Stomach (tissue), 8 donors: ENCODE measurements at regions not wholly inside any gene's neighbourhood (a gene's known extent, or its start where the extent isn't known, plus 50 kb on each side); places are given as distances from the start of the nearest gene placed in this dataset.
A peak's percentile ranks its signal among the peaks of the same experiment; 100 is the strongest.

Experiments
- DNase-seq, 2 donors: peaks; one replicate each; pipeline versions ENCODE4 v3.0.0 to v3.0.0-alpha.2; 2013 to 2019
- H3K27ac ChIP-seq, 5 donors: fragments of 200-600 bp in 4 of 5; sonication (generic) in 4 of 5; one replicate each; pipeline ENCODE4 v1.5.1; 2013 to 2019; ENCODE audit warnings: mild to moderate bottlenecking in 1 of 5, moderate library complexity in 1 of 5
- H3K27me3 ChIP-seq, 3 donors: fragments of 200-600 bp; sonication (generic); one replicate each; pipeline ENCODE4 v1.5.1; 2017 to 2019; ENCODE audit warnings: mixed run types in 1 of 3
- H3K36me3 ChIP-seq, 4 donors: fragments of 200-600 bp; sonication (generic); 1 replicate in 3 of 4; 2 replicates in 1 of 4; pipeline ENCODE4 v1.5.1; 2016 to 2019
- H3K4me1 ChIP-seq, 4 donors: fragments of 200-600 bp; sonication (generic); one replicate each; pipeline ENCODE4 v1.5.1; 2016 to 2019
- H3K4me3 ChIP-seq, 4 donors: fragments of 200-600 bp; sonication (generic) in 3 of 4; one replicate each; pipeline ENCODE4 v1.5.1; 2016 to 2019; ENCODE audit warnings: mild to moderate bottlenecking in 1 of 4
- H3K9me3 ChIP-seq, 4 donors: fragments of 200-600 bp; sonication (generic); one replicate each; pipeline ENCODE4 v1.5.1; 2016 to 2019
- EP300 ChIP-seq: sonication (generic); formaldehyde crosslinking; IDR thresholded peaks from one replicate; pipeline ENCODE4 v1.6.1; 2017; ENCODE audit warnings: antibody characterized with exemption
- POLR2A ChIP-seq, 4 donors: fragments of 450-650 bp; IDR thresholded peaks; one replicate each; pipeline ENCODE4 v1.6.1; 2016; ENCODE audit warnings: antibody characterized with exemption in 4 of 4, control low read depth in 2 of 4, mild to moderate bottlenecking in 1 of 4, moderate library complexity in 1 of 4
- POLR2AphosphoS5 ChIP-seq, 3 donors: sonication (generic); formaldehyde crosslinking; IDR thresholded peaks; one replicate each; pipeline ENCODE4 v1.6.1; 2016; ENCODE audit warnings: antibody characterized with exemption in 3 of 3
- WGBS, 5 donors: extraction: QIAGEN DNeasy Blood & Tissue Kit in 3 of 5; methylation state at CpG; one replicate each; pipeline versions ENCODE4 v1.1.5 to v1.1.7; 2013 to 2018; 5-methylcytosine and 5-hydroxymethylcytosine counted together
- intact Hi-C: fragments of 100-400 bp; cut with DNase I; formaldehyde crosslinking; loops from one replicate; pipeline ENCODE4 v1.15.1; 2023; ENCODE audit warnings: low total_unique reads
- TF ChIP-seq, protein P1 (sequence below), 7 experiments: fragments of 450-650 bp in 4 of 7; fragments of 200-600 bp in 3 of 7; sonication (generic) in 3 of 7; IDR thresholded peaks; one replicate each; pipeline ENCODE4 v1.5.1; 2016 to 2019; ENCODE audit warnings: antibody characterized with exemption in 7 of 7, control low read depth in 2 of 7, mild to moderate bottlenecking in 1 of 7
- donor health status: healthy with polysubstance abuse.
- donor health status: Bipolar disorder and iron deficiency.
- donor health status: healthy.

- intact Hi-C loops = no loop called here
- H3K9me3 ChIP-seq = no peaks in the 10 kb centered on the region
- peaks cover 0 to 2% (median 0%) of the 10 kb centered on the region in 4 donors for H3K4me1 ChIP-seq
- 88 to 94% (median 91%) methylated on average over 3 of the region's 3 CpGs for WGBS, 5 donors
- H3K4me3 ChIP-seq = no peak overlapping the region
- H3K27me3 ChIP-seq = no peaks in the 10 kb centered on the region
- TF ChIP-seq POLR2AphosphoS5 (IDR thresholded peaks at IDR 0.05) (no peak), EP300 (no peak), POLR2A (IDR thresholded peaks at IDR 0.05) (no peak)
- TF ChIP-seq, protein P1, sequence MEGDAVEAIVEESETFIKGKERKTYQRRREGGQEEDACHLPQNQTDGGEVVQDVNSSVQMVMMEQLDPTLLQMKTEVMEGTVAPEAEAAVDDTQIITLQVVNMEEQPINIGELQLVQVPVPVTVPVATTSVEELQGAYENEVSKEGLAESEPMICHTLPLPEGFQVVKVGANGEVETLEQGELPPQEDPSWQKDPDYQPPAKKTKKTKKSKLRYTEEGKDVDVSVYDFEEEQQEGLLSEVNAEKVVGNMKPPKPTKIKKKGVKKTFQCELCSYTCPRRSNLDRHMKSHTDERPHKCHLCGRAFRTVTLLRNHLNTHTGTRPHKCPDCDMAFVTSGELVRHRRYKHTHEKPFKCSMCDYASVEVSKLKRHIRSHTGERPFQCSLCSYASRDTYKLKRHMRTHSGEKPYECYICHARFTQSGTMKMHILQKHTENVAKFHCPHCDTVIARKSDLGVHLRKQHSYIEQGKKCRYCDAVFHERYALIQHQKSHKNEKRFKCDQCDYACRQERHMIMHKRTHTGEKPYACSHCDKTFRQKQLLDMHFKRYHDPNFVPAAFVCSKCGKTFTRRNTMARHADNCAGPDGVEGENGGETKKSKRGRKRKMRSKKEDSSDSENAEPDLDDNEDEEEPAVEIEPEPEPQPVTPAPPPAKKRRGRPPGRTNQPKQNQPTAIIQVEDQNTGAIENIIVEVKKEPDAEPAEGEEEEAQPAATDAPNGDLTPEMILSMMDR (IDR thresholded peaks at IDR 0.05) = no peak
- no peak for DNase-seq
- H3K36me3 ChIP-seq = no peaks in the 10 kb centered on the region
- no peak overlapping the region for H3K27ac ChIP-seq
These were observed 654.0 kb upstream of the NR2F2 start for GRCh38 chr15:95676500-95676899.

DNA sequence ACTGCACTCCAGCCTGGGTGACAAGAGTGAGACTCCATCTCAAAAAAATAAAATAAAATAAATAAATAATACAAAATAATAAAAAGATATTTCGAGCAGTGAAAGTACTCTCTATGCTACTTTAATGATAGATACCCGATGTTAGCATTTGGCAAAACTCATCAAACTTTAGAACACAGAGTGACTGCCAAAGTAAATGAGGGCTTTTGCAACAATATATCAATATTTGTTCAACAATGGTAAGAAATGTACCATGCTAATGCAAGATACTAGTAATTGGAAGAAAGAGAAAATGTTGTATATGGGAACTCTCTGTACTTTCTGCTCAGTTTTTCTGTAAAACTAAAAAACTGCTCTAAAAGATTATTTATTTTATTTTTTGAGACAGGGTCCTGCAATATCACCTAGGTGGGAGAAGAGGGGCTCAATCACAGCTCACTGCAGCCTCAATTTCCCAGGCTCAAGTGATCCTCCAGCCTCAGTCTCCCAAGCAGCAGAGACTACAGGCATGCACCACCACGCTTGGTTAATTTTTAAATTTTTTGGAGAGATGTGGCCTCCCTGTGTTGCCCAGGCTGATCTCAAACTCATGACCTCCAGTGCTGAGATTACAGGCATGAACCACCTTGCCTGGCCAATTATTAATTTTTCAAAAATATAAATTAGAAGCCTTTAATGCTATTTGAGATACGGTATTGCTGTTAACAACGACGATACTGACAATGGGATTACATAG, 650.5 kb upstream of the NR2F2 start:
- H3K27me3 ChIP-seq = no peaks in the 10 kb centered on the region
- H3K9me3 ChIP-seq = no peaks in the 10 kb centered on the region
- intact Hi-C loops = no loop called here
- WGBS, 5 donors = 77 to 83% (median 80%) methylated on average over 6 of the region's 6 CpGs
- DNase-seq = no peak
- H3K4me1 ChIP-seq = peaks cover 0 to 4% (median 1%) of the 10 kb centered on the region in 4 donors
- peak overlapping the region in 1 of 5 donors; percentile 37 for H3K27ac ChIP-seq
- TF ChIP-seq, protein P1 (IDR thresholded peaks at IDR 0.05) = no peak
- TF ChIP-seq POLR2AphosphoS5 (IDR thresholded peaks at IDR 0.05) (no peak), POLR2A (IDR thresholded peaks at IDR 0.05) (no peak), EP300 (no peak)
- no peak overlapping the region for H3K4me3 ChIP-seq
- no peaks in the 10 kb centered on the region for H3K36me3 ChIP-seq

DNA sequence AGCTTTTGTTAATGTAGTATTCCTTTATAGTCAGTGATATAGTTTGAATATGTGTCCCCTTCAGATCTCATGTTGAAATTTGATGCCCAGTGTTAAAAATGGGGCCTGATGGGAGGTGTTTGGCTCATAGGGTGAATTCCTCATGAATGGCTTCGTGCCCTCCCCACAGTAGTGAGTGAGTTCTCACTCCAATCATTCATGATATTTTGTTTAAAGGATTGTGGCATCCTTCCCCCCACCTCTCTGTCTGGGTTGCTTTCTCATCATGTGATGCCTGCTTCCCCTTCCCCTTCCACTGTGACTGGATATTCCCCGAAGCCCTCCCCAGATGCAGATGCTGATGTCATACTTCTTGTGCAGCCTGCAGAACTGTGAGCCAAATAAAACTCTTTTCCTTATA, 649.8 kb upstream of the NR2F2 start:
- WGBS, 5 donors = 53 to 80% (median 68%) methylated on average over 2 of the region's 2 CpGs
- intact Hi-C loops = no loop called here
- Histone ChIP-seq H3K4me3 (no peak overlapping the region), H3K36me3 (no peaks in the 10 kb centered on the region), H3K27me3 (no peaks in the 10 kb centered on the region), H3K9me3 (no peaks in the 10 kb centered on the region), H3K27ac (no peak overlapping the region), H3K4me1 (peaks cover 0 to 6% (median 1%) of the 10 kb centered on the region in 4 donors)
- no peak for TF ChIP-seq EP300
- TF ChIP-seq POLR2A (IDR thresholded peaks at IDR 0.05) = no peak
- no peak for TF ChIP-seq POLR2AphosphoS5 (IDR thresholded peaks at IDR 0.05)
- TF ChIP-seq, protein P1 (IDR thresholded peaks at IDR 0.05) = no peak
- no peak for DNase-seq

- intact Hi-C loops = no loop called here
- Histone ChIP-seq H3K4me1 (peaks cover 0 to 6% (median 1%) of the 10 kb centered on the region in 4 donors), H3K9me3 (no peaks in the 10 kb centered on the region), H3K27me3 (no peaks in the 10 kb centered on the region), H3K27ac (no peak overlapping the region), H3K36me3 (no peaks in the 10 kb centered on the region), H3K4me3 (no peak overlapping the region)
- 59 to 78% (median 73%) methylated on average over 5 of the region's 5 CpGs for WGBS, 5 donors
- TF ChIP-seq, protein P1 (IDR thresholded peaks at IDR 0.05) = no peak
- TF ChIP-seq EP300 = no peak
- no peak for TF ChIP-seq POLR2A (IDR thresholded peaks at IDR 0.05)
- no peak for TF ChIP-seq POLR2AphosphoS5 (IDR thresholded peaks at IDR 0.05)
- no peak for DNase-seq
These were observed 648.5 kb upstream of the NR2F2 start for GRCh38 chr15:95681836-95682544.
